Activated T-helper 9 cell treated with anti-CD3 and anti-CD28 coated beads, Interleukin-2, amount 50 U/mL, for 16 hours (primary cell): ENCODE measurements at regions not wholly inside any gene's neighbourhood (a gene's known extent, or its start where the extent isn't known, plus 50 kb on each side); places are given as distances from the start of the nearest gene placed in this dataset.

Experiments used
- DNase-seq: peaks from one replicate; pipeline ENCODE4 v3.0.0-alpha.2; 2020; ENCODE audit warnings: low read depth

DNA sequence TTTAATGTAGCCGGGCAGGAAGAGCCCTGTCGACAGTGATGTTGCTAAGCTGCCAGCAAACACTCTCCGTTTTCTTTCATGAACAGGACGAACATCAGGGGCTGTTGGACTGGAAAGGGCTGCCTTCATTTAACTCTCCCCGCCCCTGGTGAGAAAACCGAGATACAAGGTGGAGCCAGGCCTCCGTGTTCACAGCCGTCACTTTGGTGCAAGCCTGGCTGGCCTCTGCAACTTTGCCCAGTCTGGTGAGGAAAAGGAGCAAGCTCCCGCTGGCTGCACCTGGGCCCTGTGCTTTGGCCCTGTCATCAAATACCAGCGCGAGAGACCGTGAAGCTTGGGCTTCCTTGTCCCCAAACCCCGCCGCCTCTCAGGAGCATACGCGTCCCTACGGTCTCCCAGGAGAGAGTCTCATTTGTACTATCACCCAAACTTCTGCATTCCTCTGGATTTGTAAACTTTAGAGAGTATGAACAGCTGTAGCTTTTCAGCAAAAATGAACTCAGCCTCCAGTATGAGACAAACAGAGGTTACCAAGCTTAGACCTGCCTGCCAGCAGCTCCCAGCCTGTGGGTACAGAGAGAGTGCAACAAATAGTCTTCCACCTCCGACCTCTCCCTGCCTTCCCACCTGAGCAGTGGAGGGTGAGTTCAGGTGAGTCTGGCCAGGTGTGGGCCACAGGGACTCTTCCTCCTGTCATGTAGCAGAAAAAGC, 445.3 kb upstream of the MGMT start:
- DNase-seq: no peak

DNA sequence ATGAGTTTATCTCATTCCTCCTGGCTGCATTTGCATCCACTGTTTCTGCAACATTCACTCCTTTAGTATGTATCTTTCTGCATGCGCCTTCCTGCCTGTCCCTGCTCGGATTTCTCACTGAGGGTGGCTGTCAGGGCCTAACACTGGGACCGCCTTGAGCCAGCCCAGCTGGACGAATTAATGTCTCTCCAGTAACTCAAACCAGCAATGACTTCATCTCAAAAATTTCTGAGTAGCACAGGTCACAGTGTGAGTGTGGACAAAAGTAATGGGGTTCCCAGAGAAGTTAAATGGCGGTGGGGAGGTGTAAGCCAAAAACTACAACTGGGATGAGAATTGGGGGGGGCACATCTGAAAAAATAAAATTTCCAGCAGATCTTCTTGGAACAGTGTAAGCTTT, 444.0 kb upstream of the MGMT start:
- DNase-seq: no peak

- DNase-seq: no peak
Measured at GRCh38 chr10:129024046-129024445, 443.0 kb upstream of the MGMT start.

DNA sequence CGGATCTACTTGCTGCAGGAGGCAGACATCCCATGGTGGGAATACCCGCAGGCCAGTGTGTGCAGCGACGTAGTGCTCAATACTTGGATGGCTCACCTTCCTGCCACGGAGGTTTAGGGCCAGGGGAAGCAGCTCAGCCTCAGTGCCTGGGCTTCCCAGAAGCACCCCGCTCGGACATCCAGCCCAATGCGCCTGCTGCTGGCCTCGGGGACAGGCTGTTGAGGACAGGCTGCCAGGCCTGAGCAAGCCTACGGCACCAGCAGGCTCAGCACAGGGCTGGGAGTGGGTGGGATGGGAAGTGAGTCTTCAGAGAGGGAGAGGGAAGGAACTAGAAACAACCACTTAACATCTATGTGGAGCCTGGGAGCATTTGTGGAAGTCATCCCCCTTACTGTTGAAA, 441.3 kb upstream of the MGMT start:
- DNase-seq: no peak

DNA sequence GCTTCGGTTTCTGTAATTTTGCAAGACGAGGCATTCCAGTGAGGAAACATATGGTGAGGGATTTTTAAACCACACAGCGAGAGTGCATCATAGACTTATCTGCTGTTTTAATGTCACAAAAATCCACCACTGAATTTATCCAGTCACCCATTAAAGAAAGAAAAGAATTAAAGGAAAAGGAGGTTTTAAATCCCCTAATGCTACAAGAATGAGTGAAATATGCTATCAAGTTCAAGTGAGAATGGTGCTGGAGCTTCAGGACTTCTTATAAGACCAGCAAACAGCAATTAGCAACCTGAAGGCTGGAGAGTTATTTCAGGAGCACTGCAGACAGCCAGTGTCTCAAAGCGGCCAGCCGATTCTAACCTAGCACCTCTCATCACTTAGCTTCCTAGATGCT, 439.1 kb upstream of the MGMT start:
- no peak for DNase-seq

GRCh38 chr10:129028451-129028850, 438.6 kb upstream of the MGMT start:
- no peak for DNase-seq

DNA sequence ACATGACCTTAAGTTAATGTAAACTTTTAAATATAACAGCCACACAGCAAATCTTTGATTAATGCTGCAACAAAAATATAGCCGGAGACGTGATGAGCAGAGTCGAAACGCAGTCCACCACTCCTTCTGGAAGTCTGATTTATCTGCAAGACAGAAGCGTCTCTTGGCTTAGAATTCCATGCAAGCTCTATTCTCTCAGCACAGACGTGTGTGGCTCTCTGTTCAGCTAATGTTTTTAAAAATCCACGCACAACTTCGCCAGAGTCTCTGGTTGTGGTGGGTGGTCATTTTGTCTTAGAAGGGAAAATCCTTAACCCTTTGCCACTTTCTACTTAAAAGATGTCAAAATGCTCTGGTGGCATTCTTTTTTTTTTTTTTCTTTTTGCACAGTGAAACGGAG, 438.0 kb upstream of the MGMT start:
- no peak for DNase-seq

DNA sequence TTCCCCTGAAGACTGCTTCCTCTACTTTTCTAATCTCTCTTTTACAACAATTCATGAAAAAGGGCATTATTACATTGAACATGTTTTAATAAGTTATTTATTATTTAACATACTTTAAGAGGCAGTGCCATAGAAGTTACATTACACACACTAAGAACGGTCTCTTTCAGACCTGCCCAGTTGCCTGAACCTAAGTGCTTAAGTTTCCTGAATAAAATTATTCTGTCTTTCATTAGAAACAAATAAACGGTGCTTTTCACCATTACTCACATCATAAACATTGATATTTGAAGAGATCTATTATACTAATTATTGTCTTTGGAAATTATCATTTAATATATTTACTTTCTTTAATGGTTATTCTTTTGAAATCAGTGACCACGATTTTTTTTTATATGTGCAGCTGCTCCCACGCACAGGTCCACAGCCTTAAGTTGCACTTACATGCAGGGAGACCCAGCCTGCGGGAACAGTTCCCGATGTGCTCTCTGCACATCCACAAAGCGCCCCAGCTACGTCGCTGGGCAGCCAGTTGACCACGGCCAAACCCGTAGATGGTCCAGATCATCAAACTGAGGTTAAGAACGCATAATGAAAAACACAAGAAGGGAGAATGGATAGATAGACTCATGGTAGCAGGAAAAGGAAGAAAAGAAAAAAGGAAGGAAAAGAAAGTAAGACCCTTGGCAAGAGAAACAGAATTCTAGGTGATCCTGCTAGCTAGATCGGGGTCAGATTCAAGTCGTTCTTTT, 437.0 kb upstream of the MGMT start:
- DNase-seq: no peak

DNA sequence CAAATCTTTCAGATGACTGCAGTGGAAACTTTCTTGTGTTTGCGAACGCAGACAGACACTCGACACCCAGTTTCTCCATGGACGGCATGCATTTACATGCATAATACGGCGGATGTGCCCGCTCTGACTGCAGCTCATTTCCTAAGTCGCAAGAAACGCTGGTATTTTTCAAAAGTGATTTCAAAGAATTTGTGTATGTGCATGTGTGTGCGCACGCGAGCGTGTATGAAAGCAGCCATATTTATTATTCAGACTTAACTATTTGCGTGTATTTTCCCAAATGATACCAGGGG, 436.5 kb upstream of the MGMT start:
- DNase-seq: no peak

DNA sequence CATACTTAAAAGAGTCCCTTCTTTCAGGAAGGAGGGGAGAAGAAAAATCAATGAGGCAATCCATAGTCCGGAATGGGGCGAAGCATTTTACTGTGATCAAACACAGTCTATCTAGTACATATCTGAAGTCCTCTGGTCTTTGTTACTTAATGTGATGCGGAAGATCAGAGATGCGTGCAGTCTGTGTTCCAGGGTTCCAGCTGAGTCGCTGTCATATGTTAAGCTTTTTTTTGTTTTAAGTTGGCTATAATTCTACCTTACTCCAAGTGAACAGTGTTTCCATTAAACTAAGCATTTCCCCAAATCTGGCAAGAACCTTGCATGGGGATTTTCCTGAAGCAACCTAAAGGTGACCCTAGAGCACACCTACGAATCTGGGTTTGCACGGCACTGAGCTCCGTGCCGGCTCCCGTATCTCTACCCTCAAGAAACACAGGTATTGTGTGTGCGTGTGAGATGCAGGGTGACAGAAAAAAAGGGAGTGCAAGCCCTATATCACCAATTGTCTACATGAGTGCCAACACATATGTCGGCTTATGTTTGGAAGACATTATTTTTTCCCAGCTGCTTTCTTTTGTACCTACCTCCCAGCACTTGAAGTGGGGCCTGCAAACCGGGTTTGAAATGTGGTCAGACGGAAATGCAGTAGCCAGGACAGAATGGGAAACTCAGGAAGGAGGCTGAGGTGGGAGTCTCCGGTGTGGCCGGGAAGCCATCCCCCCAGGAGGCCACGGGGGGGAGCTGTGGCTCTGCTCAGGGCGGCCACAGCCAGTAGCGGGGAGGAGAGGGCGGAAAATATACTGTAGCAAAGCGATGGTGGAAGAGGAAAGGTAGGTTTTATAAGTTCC, 435.8 kb upstream of the MGMT start:
- DNase-seq: no peak

- no peak for DNase-seq
Measured at GRCh38 chr10:129031844-129032150, 435.2 kb upstream of the MGMT start.

DNA sequence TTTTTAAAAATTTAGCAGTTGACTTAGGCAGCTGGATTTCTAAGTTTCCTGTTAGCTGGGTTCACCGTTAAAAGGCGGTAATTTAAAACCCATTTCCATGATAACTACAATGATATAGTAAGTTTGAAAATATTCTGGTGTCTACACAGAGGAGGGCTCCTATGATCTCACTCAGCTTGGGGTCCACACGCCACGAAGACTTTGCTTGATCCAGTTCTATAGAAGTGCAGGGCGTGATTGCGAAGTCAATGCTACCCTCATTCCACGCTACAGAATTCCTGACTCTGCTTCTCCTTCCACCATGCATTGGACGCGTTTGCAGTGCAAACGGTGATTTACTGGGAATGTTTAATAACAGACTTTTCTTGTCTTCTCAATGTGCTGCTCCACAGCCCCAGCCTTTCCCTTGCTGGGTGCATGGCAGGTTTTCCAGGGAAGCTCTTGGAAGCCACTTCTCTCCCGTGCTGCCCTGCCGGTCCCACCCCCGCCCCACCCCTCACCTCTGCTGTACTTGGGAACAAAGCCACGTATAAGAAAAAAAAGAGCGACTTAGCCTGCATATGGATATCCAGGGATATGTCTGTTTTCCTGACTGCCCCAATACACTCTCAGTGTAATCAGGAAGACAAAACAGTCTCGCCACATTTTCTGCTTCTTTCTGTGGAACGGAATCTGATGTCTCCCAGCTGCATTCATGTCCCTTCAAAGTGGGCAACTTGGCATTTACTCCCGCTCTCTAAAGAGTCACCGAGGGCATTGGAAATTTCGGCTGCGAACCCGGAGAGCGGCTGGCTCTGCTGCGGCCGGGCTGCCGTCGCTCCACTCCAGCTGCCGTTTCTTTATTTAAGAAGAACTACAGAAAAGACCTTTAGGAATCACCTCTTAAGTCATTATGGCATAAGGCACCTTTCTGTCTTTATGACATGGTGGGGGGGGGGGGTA, 434.4 kb upstream of the MGMT start:
- DNase-seq: no peak

DNA sequence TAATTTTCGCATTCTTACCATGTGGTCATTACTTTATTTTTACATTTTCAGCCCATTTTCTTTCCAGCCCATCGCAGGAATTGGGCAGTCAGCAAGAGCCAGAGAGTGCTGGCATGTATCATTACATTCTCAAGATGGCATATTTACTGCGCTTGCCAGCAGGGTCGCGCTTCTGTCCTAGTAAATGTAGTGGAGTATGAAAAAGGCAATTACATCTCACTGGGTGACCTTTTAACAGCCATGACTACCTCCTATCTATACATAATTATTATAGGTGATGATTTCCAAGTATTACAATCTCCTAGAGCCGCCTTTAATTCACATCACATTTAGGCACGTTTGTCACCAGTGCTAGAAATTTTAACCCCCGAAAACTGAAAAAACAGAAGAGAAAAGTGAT, 433.7 kb upstream of the MGMT start:
- DNase-seq: no peak

DNA sequence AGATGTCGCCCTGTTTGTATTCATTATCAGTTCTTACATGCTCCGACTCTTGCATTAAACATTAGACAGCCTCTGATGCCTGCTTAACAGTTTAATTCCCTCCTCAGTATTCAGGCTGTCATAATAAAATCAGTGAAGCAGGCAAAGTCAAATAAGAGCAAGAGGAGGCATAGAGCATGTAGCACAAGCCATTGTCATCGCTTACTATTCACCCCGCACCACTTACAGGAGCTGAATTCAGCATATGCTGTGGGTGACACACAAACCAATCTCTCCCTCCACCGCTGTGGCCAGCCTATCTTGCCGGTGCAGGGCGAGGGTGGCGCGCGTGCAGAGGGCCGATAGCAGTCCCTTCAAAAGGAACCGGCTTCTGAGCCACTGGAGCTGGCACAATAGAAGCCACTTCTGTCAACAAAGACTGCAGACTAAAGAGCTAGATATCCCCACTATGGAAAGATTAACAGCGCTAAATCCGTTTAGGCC, 433.2 kb upstream of the MGMT start:
- no peak for DNase-seq

DNA sequence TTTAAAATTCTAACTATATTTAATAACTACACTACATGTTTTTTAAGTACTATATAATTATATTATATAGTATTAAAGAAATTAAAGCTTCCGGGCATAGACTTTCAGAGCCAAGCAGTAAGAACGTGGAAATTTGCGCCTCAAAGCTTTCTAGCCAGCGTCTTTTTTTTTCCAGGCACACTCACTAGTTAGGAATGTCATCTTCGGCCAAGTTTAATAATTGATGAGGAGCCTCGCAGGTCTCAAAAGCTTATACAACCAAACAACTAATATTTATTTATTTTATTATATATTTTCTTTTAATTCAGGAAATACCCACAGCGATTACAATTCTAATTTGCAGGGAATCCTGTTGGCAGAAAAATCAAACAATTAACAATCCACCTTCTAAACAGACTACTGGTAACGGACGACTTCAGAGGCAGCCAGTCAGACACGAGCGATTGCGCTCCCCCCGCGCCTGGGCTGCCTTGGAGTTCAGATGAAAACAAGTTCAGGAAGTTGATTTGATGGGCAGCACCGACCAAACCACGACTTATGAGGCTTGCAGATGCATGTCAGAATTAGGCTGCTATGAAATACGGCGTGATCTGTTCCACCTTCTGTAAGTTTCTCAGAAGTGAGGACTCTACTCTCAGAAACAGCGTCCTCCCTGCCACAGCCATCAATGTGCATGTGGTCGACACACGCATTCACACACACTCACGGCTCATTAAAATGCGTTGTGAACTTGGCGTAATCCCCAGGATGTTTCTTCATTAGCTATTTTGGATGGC, 431.8 kb upstream of the MGMT start:
- DNase-seq: no peak

GRCh38 chr10:129038522-129038921, 428.5 kb upstream of the MGMT start:
- DNase-seq: no peak

GRCh38 chr10:129039406-129040370, 427.4 kb upstream of the MGMT start:
- no peak for DNase-seq

GRCh38 chr10:129040377-129040776, 426.7 kb upstream of the MGMT start:
- no peak for DNase-seq

- no peak for DNase-seq
Measured at GRCh38 chr10:129041916-129042315, 425.1 kb upstream of the MGMT start.
